Activated naive CD4-positive, alpha-beta T cell treated with anti-CD3 and anti-CD28 coated beads, Interleukin-2, amount 10 ng/mL, durations not matched to agents 7 days and 5 days (primary cell): ENCODE measurements at regions not wholly inside any gene's neighbourhood (a gene's known extent, or its start where the extent isn't known, plus 50 kb on each side); places are given as distances from the start of the nearest gene placed in this dataset.
"Not testable (repeated sequence)": the region's sequence is repeated elsewhere in the genome, so short reads cannot be mapped to it uniquely, and the experiment has no call there.

Experiments used
- CTCF ChIA-PET: fragments of 350-600 bp; sonication (Branson Sonifier 250); formaldehyde crosslinking; loops from one replicate; lab custom pipeline; 2021; ENCODE audit warnings: antibody characterized with exemption; lab: Charles Lee
- DNase-seq: peaks from one replicate; pipeline ENCODE4 v3.0.0-alpha.2; 2020
- H3K27ac Mint-ChIP-seq: one replicate; pipeline ENCODE4 v1.8.0; 2021; ENCODE audit warnings: mild to moderate bottlenecking, moderate library complexity, mixed read lengths
- H3K27me3 Mint-ChIP-seq: one replicate; pipeline ENCODE4 v1.8.0; 2021; ENCODE audit warnings: mild to moderate bottlenecking, mixed read lengths
- H3K36me3 Mint-ChIP-seq: one replicate; pipeline ENCODE4 v1.8.0; 2021; ENCODE audit warnings: mixed read lengths
- H3K4me1 Mint-ChIP-seq: one replicate; pipeline ENCODE4 v1.8.0; 2021; ENCODE audit warnings: mixed read lengths
- H3K4me3 Mint-ChIP-seq: one replicate; pipeline ENCODE4 v1.8.0; 2021; ENCODE audit warnings: mild to moderate bottlenecking, moderate library complexity, mixed read lengths
- H3K9me3 Mint-ChIP-seq: one replicate; pipeline ENCODE4 v1.8.0; 2021; ENCODE audit warnings: mixed read lengths

DNA sequence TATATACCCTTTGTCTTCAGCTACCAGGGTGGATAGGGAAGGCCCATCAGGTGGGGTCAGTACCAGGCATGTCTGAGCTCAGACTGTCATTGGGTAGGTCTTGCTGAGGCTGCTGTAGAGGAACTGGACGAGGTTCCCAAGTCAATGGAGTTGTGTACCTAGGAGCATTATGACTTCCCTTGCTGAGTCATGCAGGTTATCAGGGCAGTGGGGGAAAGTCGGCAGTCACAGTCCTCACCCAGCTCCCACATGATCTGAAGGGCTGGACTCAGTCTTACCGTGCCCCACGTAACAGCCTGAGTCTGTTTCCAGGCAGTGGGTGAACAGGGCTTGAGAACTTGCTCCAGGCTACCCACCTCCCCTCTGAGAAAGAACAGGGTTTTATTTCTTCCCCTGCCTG is 260.8 kb upstream of the COBL start:
- DNase-seq, result no peak
- peaks cover 8% of the 10 kb centered on the region for H3K9me3 Mint-ChIP-seq
- no peaks in the 10 kb centered on the region for H3K27me3 Mint-ChIP-seq
- no peak overlapping the region for H3K4me3 Mint-ChIP-seq
- CTCF ChIA-PET, result no interaction called here
- no peak overlapping the region for H3K27ac Mint-ChIP-seq
- no peaks in the 10 kb centered on the region for H3K36me3 Mint-ChIP-seq
- H3K4me1 Mint-ChIP-seq, result no peaks in the 10 kb centered on the region

DNA sequence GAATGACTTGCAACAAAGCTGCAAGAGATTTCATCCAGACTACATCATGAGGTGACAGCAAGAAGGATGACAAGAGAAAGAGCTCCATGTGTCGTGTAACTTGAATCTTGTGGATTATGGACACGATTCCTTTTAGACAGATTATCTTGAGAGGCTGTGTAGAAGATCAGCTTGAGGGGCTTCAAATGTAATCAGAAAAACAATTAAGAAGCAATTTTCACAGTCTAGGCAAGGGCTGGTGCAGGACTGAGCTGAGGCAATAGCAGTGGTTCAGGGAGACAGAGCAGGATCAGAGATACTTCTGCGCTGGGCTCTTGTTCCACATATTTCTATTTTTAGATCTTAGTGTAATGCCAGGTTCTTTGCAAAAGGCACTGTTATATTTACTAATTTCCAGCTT is 253.0 kb upstream of the COBL start:
- Mint-ChIP-seq H3K4me3 (no peak overlapping the region), H3K27me3 (no peaks in the 10 kb centered on the region), H3K4me1 (no peaks in the 10 kb centered on the region), H3K36me3 (no peaks in the 10 kb centered on the region), H3K9me3 (peaks cover 10% of the 10 kb centered on the region), H3K27ac (no peak overlapping the region)
- CTCF ChIA-PET, result no interaction called here
- no peak for DNase-seq

DNA sequence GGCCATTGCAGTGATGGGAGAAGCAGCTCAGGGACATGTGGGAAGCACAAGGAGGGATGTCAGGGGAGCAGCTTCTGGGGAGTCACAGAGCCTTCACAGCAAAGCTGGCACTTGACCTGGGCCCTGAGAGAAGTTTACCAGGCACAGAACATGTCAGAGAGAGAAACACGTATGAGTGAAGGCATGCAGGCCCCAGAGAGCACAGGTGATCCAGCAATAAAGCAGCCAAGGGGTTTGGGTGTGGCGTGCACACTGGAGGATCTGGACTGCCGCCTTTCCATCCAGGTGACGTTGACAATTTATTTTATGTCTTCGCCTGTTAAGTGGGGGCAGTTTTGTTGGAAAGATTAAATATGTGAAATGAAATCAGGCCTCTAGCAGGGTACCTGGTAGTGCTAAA is 252.6 kb upstream of the COBL start:
- Mint-ChIP-seq H3K4me1 (no peaks in the 10 kb centered on the region), H3K9me3 (peaks cover 9% of the 10 kb centered on the region), H3K4me3 (no peak overlapping the region), H3K36me3 (no peaks in the 10 kb centered on the region), H3K27ac (no peak overlapping the region), H3K27me3 (no peaks in the 10 kb centered on the region)
- no peak for DNase-seq
- CTCF ChIA-PET, result no interaction called here

DNA sequence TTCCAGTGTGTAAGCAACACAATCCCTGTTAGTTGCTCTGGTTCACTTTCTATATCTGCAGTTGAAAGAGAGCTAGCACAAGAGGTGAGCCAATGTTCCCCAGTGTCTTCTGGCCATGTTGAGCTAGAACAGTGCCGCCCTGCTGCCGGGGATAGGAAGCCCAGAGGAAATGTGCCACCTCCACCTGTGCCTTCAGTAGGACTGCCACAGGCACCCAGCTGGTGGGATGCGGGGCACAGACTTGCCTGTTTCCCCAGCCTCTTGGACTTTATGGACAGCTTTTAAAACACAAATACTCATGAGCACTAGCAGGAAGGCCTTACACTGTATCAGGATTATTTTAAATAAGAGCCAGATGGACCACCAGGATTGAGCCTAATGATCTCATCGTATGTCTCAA is 234.5 kb upstream of the COBL start:
- Mint-ChIP-seq H3K4me3 (no peak overlapping the region), H3K36me3 (no peaks in the 10 kb centered on the region), H3K27me3 (no peaks in the 10 kb centered on the region), H3K4me1 (no peaks in the 10 kb centered on the region), H3K27ac (no peak overlapping the region), H3K9me3 (peaks cover 15% of the 10 kb centered on the region)
- CTCF ChIA-PET, result no interaction called here
- DNase-seq, result no peak

DNA sequence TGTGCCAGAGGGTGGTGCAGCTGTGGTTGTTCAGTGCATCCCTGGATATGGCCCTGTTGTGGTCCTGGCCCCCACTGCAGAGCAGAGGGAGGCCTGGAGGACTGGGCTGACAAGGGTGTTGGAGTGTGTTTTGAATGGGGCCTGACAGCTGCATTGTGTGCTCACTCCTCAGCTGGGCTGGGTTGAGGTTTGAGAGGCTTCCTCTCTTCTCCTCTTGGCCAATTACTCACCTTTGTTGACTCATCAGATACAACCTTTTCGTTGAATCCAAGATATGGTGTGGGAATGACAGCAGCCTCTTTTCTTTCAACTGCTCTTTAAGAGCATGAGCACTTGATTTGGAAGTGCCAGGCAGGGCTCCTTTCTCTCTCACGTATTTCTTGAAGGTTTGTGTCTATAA is 228.5 kb upstream of the COBL start:
- Mint-ChIP-seq H3K9me3 (peaks cover 12% of the 10 kb centered on the region), H3K4me1 (no peaks in the 10 kb centered on the region), H3K27me3 (no peaks in the 10 kb centered on the region), H3K36me3 (no peaks in the 10 kb centered on the region), H3K27ac (no peak overlapping the region), H3K4me3 (no peak overlapping the region)
- CTCF ChIA-PET, result interaction anchor here (0.8 kb wide), 1 partner anchor 8 kb away, joined by 3 read pairs; no protein-coding TSS in a partner anchor
- no peak for DNase-seq

DNA sequence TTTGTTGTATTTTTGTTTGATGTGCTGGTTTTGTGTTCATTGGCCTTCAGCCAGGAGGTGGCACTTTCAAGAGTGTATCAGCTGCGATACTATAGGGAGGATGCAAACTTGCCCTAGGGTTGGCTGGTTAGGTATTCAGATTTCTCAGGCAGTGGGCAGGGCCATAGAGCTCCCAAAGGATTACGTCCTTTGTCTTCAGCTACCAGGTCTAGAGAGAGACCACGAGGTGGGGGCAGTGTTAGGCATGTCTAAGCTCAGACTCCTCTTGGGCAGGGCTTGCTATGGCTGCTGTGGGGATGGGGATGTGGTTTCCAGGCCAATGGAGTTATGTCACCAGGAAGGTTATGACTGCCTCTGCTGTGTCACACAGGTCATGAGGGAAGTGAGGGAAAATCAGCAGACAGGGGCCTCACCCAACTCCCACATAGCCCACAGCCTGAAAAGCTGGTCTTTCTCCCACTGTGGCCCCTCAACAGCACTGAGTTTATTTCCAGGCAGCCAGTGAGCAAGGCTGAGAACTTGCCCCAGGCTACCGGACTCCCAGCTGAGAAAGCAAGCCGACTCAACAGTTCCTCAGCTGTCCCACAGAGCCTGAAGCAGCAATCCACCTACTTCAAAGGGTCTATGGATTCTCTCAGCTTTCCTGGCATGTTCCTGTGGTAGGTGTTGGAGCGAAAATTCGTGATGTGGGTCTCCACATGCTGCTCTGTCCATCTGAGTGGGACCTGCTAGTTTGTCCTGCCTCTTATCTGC is 227.4 kb upstream of the COBL start:
- CTCF ChIA-PET, result no interaction called here
- no peaks in the 10 kb centered on the region for H3K27me3 Mint-ChIP-seq
- no peak overlapping the region for H3K4me3 Mint-ChIP-seq
- peaks cover 11% of the 10 kb centered on the region for H3K9me3 Mint-ChIP-seq
- no peak for DNase-seq
- no peaks in the 10 kb centered on the region for H3K36me3 Mint-ChIP-seq
- no peak overlapping the region for H3K27ac Mint-ChIP-seq
- no peaks in the 10 kb centered on the region for H3K4me1 Mint-ChIP-seq

DNA sequence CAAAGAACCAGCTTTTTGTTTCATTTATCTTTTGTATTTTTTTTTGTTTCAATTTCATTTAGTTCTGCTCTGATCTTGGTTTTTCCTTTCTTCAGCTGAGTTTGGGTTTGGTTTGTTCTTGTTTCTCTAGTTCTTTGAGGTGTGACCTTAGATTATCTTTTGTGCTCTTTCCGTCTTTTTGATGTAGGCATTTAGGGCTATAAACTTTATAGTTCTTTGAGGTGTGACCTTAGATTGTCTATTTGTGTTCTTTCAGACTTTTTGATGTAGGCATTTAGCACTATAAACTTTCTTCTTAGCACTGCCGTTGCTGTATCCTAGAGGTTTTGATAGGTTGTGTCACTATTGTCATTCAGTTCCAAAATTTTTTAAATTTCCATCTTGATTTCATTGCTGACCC is 224.3 kb upstream of the COBL start:
- H3K36me3 Mint-ChIP-seq, CTCF ChIA-PET, H3K4me1 Mint-ChIP-seq, DNase-seq, H3K27me3 Mint-ChIP-seq, H3K27ac Mint-ChIP-seq, H3K4me3 Mint-ChIP-seq: not testable (repeated sequence)
- H3K9me3 Mint-ChIP-seq, result peaks cover 10% of the 10 kb centered on the region

DNA sequence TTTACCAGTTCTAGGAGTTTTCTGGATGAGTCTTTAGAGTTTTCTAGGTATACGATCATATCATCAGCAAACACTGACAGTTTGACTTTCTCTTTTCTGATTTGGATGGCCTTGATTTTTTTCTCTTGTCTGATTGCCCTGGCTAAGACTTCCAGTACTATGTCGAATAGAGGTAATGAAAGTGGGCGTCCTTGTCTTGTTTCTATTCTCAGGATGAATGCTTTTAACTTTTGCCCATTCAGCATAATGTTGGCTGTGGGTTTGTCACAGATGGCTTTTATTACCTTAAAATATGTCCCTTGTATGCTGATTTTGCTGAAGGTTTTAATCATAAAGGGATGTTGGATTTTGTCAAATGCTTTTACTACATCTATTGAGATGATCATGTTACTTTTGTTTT is 223.2 kb upstream of the COBL start:
- no peaks in the 10 kb centered on the region for H3K36me3 Mint-ChIP-seq
- no peaks in the 10 kb centered on the region for H3K27me3 Mint-ChIP-seq
- H3K4me1 Mint-ChIP-seq, result no peaks in the 10 kb centered on the region
- H3K9me3 Mint-ChIP-seq, result peaks cover 13% of the 10 kb centered on the region
- DNase-seq, result no peak
- no peak overlapping the region for H3K4me3 Mint-ChIP-seq
- CTCF ChIA-PET, result no interaction called here
- H3K27ac Mint-ChIP-seq, result no peak overlapping the region

DNA sequence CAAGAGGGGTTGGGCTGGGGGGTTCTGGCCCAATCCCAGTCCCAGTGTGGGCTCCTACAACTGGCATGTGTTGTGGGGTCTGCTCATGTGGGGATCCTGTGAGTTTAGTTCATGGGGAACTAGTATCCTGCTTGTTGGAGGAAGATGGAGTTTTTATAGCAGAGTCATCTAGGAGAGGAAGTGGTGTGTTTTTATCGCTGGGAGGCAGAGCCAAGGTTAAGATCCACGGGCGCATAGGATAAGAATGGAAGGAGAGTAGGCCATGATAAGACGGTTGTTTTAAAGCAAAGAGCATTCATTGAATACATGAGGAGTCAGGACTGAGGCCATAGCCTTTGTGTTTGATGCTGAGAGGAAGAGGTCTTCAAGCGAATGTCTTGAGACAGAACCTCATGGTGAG is 211.6 kb upstream of the COBL start:
- Mint-ChIP-seq H3K27ac (no peak overlapping the region), H3K9me3 (peaks cover under 1% of the 10 kb centered on the region), H3K4me3 (no peak overlapping the region), H3K36me3 (no peaks in the 10 kb centered on the region), H3K27me3 (no peaks in the 10 kb centered on the region), H3K4me1 (no peaks in the 10 kb centered on the region)
- no peak for DNase-seq
- CTCF ChIA-PET, result no interaction called here

DNA sequence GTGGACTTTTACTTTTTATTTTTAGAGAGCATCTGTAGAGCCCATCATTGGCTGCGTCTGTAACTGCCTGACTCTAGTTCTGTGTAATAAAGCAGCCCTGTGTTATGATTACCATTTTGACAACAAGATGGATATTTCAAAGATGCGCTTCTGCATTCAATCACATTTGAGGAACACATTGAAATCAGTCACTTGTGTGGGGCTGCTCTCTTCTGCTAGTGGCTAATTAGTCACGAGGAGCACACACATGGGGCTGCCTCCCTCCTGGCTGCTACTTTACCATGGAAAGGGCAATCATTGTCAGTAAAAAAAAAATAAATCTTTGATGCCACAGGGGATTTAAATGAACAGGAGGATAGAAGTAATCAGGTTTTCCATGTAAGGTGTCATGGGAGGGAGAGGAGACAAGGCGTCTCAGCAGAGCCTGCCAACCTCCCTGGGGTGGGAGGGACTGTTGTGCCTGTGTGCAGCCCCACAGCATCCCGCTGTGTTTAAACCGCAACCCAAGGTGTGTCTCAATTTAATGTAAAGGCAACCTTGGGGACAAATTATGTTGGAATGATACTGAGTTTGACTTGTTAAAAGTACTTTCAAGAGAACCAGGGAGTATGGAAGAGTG is 205.2 kb upstream of the COBL start:
- Mint-ChIP-seq H3K4me3 (no peak overlapping the region), H3K9me3 (no peaks in the 10 kb centered on the region), H3K27ac (no peak overlapping the region), H3K4me1 (no peaks in the 10 kb centered on the region), H3K36me3 (no peaks in the 10 kb centered on the region), H3K27me3 (no peaks in the 10 kb centered on the region)
- CTCF ChIA-PET, result no interaction called here
- DNase-seq, result no peak

DNA sequence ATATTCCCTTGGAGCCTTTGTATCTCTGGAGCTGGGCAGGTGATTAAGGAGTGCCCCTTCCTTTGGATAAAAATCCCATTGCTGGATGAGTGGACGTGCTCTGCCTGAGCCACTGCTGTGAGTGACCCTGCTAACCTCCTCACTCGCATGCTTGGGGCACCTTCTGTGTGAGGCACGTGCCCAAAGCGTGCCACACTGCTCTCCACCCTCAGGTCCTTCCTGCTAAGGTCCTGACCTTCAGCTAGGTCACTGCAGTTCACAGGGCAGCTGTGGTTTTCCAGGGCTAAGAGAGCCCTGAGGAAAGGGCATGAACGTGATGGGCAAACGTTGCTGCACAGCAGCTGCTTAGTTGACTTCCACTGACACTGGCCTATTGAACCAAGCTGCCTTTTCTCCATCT is 204.4 kb upstream of the COBL start:
- Mint-ChIP-seq H3K9me3 (no peaks in the 10 kb centered on the region), H3K4me1 (no peaks in the 10 kb centered on the region), H3K27me3 (no peaks in the 10 kb centered on the region), H3K36me3 (no peaks in the 10 kb centered on the region), H3K27ac (no peak overlapping the region), H3K4me3 (no peak overlapping the region)
- CTCF ChIA-PET, result no interaction called here
- DNase-seq, result no peak

DNA sequence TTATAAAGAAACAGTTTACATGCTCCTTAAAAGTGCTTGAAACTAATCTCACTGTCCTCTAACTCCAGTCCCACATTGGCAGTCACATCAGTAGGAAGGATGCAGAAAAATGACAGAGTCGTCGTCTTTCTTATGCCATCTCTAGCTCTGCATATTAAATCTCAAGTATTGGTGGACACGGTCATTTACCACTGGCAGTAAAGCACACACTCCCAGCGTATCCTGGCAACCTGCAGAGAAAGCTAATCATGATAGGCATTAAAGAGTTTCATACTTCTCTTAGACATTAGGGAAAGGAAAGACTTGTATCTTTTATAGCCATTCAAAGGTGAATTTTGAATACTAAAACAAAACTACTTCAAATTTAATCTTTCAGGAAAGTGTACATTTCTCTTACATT is 202.0 kb upstream of the COBL start:
- H3K4me1 Mint-ChIP-seq, result no peaks in the 10 kb centered on the region
- no peaks in the 10 kb centered on the region for H3K9me3 Mint-ChIP-seq
- H3K4me3 Mint-ChIP-seq, result no peak overlapping the region
- no peaks in the 10 kb centered on the region for H3K36me3 Mint-ChIP-seq
- CTCF ChIA-PET, result no interaction called here
- no peak overlapping the region for H3K27ac Mint-ChIP-seq
- H3K27me3 Mint-ChIP-seq, result no peaks in the 10 kb centered on the region
- DNase-seq, result no peak

DNA sequence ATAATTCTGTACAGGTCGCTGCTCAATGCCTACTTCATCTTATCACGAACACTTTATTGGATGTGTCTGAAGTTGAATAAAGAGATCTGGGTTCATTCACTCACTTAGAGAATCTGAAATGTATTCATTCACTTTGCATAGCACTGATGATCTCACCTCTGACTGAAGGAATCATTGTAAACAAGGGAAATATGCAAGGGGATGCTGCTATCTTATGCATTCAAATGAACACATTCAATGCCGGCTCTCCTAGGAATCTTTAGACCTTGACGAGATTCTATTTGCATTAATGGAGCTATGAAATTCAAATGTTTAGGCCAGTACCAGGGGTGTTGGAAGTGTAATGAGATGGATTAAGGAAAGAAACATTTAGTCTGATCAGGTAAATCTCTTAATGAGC is 200.6 kb upstream of the COBL start:
- CTCF ChIA-PET, result no interaction called here
- Mint-ChIP-seq H3K9me3 (no peaks in the 10 kb centered on the region), H3K27me3 (no peaks in the 10 kb centered on the region), H3K27ac (no peak overlapping the region), H3K4me1 (no peaks in the 10 kb centered on the region), H3K36me3 (no peaks in the 10 kb centered on the region), H3K4me3 (no peak overlapping the region)
- DNase-seq, result no peak

DNA sequence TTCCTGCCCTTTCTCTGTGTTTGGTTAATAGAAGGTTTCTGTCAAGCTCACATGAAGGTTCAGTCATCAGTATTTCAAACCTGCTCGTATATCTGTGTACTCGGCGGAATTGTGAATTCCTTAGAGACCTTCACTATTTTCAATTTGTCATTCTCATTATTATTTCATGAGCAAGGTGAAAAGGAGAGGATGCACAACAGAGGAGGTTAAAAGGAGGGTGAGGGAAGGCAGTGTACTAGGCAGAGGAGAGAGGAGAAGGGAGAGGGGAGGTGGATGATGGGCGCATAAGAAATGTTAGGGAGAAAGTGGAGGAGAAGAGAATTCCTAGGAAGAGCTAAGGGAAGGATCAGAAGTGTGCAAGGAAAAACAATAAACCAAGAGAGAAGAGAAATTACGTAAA is 185.0 kb upstream of the COBL start:
- H3K9me3 Mint-ChIP-seq, result no peaks in the 10 kb centered on the region
- H3K4me1 Mint-ChIP-seq, result no peaks in the 10 kb centered on the region
- no peak overlapping the region for H3K4me3 Mint-ChIP-seq
- no peak overlapping the region for H3K27ac Mint-ChIP-seq
- H3K27me3 Mint-ChIP-seq, result no peaks in the 10 kb centered on the region
- no peaks in the 10 kb centered on the region for H3K36me3 Mint-ChIP-seq
- no peak for DNase-seq
- CTCF ChIA-PET, result no interaction called here

DNA sequence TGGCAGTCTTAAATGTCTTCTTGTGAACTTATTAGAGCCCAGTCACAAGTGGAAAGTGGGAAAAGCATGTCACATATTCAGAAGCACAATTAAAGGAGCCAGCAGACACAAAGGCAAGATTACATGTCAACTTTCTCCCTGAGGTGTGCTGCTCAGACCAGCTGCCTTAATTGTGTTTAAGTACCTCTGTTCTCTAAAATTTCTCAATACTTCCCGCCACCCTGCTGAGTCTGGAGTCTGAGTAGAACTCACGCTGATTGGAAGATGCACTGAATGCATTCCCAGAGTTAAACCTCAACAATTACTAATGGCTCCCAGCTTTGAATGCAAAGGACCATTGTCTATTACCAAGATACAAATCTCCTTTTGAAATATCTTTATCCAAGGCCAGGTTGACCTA is 166.4 kb upstream of the COBL start:
- Mint-ChIP-seq H3K9me3 (peaks cover 4% of the 10 kb centered on the region), H3K27ac (no peak overlapping the region), H3K4me1 (no peaks in the 10 kb centered on the region), H3K27me3 (no peaks in the 10 kb centered on the region), H3K4me3 (no peak overlapping the region), H3K36me3 (no peaks in the 10 kb centered on the region)
- CTCF ChIA-PET, result no interaction called here
- no peak for DNase-seq
